HCT116 (cell line): ENCODE measurements at regions not wholly inside any gene's neighbourhood (a gene's known extent, or its start where the extent isn't known, plus 50 kb on each side); places are given as distances from the start of the nearest gene placed in this dataset.
A peak's percentile ranks its signal among the peaks of the same experiment; 100 is the strongest.

Source experiments
- ATAC-seq: fragments of 200-7000 bp; cut with Tn5 transposase; 2 replicates; pipeline ENCODE4 v1.9.1; 2020; ENCODE audit warnings: mild to moderate bottlenecking, moderate library complexity
- BruUV-seq: library from RNA; stranded (reverse); fragments of 400-500 nt; replicated peaks from 2 replicates; lab custom pipeline; 2021; lab: Mats Ljungman, UMichigan
- CTCF ChIA-PET: fragments of 300-600 bp; sonication (Branson Sonifier 250); formaldehyde crosslinking; loops from one replicate; lab custom pipeline; 2021; ENCODE audit warnings: antibody characterized with exemption; lab: Charles Lee
- POLR2A ChIA-PET: fragments of 300-600, 350-600 bp; sonication (Branson Sonifier 250); formaldehyde crosslinking; loops from one replicate; lab custom pipeline; 2021; ENCODE audit warnings: antibody characterized with exemption; lab: Charles Lee
- RAD21 ChIA-PET, 2 experiments: fragments of 300-600 bp; sonication (Branson Sonifier 250); formaldehyde crosslinking; loops; one replicate each; lab custom pipeline; 2023; ENCODE audit warnings: low total read pairs in 2 of 2; ENCODE audit not compliant: uncharacterized antibody in 2 of 2, unreplicated experiment in 2 of 2, low non-redundant PET in 1 of 2; lab: Charles Lee
- DNase-seq: peaks from one replicate; pipeline ENCODE4 v3.0.0-alpha.2; 2010; ENCODE audit warnings: low read depth, low spot score
- H2AFZ ChIP-seq: fragments of 200-600 bp; shearing (Covaris generic), sonication (generic); 2 replicates; pipeline ENCODE4 v1.6.1; 2017; ENCODE audit warnings: low read depth, mixed run types, mixed read lengths, antibody characterized with exemption, low read length; ENCODE audit not compliant: poor library complexity, severe bottlenecking
- H3K27ac ChIP-seq: 2 replicates; pipeline ENCODE4 v1.5.1; 2012; ENCODE audit warnings: low read depth, low read length
- H3K27me3 ChIP-seq: fragments of 200-600 bp; sonication (generic); 2 replicates; pipeline ENCODE4 v1.6.1; 2016; ENCODE audit warnings: mixed run types, low read length, mixed read lengths; ENCODE audit not compliant: insufficient read depth
- H3K36me3 ChIP-seq, 2 experiments: fragments of 200-500 bp in 1 of 2; fragments of 200-600 bp in 1 of 2; sonication (Bioruptor generic) in 1 of 2; sonication (generic) in 1 of 2; 2 replicates each; pipeline versions ENCODE4 v1.5.1 to v1.6.1; 2014 to 2016; ENCODE audit warnings: low read length in 2 of 2, inconsistent platforms in 1 of 2, mixed read lengths in 1 of 2, mixed run types in 1 of 2; ENCODE audit not compliant: insufficient read depth in 2 of 2, control insufficient read depth in 1 of 2
- H3K4me1 ChIP-seq, 2 experiments: fragments of 200-600 bp in 1 of 2; sonication (generic) in 1 of 2; 2 replicates each; pipeline versions ENCODE4 v1.5.1 to v1.6.1; 2012 to 2017; ENCODE audit warnings: low read length in 2 of 2, inconsistent platforms in 1 of 2, mild to moderate bottlenecking in 1 of 2, mixed read lengths in 1 of 2, mixed run types in 1 of 2, moderate library complexity in 1 of 2; ENCODE audit not compliant: insufficient read depth in 2 of 2, control insufficient read depth in 1 of 2
- H3K4me2 ChIP-seq: fragments of 200-600 bp; sonication (generic); 2 replicates; pipeline ENCODE4 v1.6.1; 2017; ENCODE audit warnings: mixed run types, low read length, mixed read lengths
- H3K4me3 ChIP-seq, 2 experiments: fragments of 200-600 bp in 1 of 2; sonication (generic) in 1 of 2; replicated peaks in 1 of 2; 2 replicates each; pipeline ENCODE4 v1.5.1; 2011 to 2016; ENCODE audit warnings: low read length in 2 of 2, control low read depth in 1 of 2, low read depth in 1 of 2, mild to moderate bottlenecking in 1 of 2, mixed read lengths in 1 of 2, mixed run types in 1 of 2
- H3K79me2 ChIP-seq: fragments of 200-600 bp; sonication (generic); 2 replicates; pipeline ENCODE4 v1.6.1; 2017; ENCODE audit warnings: mild to moderate bottlenecking, mixed run types, low read length, moderate library complexity, mixed read lengths; ENCODE audit not compliant: insufficient read depth
- H3K9ac ChIP-seq: fragments of 200-600 bp; sonication (generic); 2 replicates; pipeline ENCODE4 v1.6.1; 2016; ENCODE audit warnings: low read length, mixed read lengths
- H3K9me2 ChIP-seq: fragments of 200-600 bp; sonication (generic), shearing (Covaris generic); 2 replicates; pipeline ENCODE4 v1.6.1; 2017; ENCODE audit warnings: mixed run types, mild to moderate bottlenecking, moderate library complexity; ENCODE audit not compliant: insufficient read depth
- H3K9me3 ChIP-seq, 2 experiments: fragments of 200-500 bp in 1 of 2; fragments of 200-600 bp in 1 of 2; sonication (Bioruptor generic) in 1 of 2; sonication (generic) in 1 of 2; 2 replicates each; pipeline ENCODE4 v1.6.1; 2014 to 2017; ENCODE audit warnings: low read length in 2 of 2, mixed read lengths in 2 of 2, inconsistent platforms in 1 of 2, low read depth in 1 of 2, mild to moderate bottlenecking in 1 of 2, mixed run types in 1 of 2, moderate library complexity in 1 of 2; ENCODE audit not compliant: control insufficient read depth in 1 of 2, insufficient read depth in 1 of 2
- H4K20me1 ChIP-seq: fragments of 200-600 bp; sonication (generic), shearing (Covaris generic); 2 replicates; pipeline ENCODE4 v1.6.1; 2017; ENCODE audit warnings: mixed run types, mild to moderate bottlenecking, moderate library complexity; ENCODE audit not compliant: insufficient read depth
- JUND ChIP-seq: IDR thresholded peaks from 2 replicates; pipeline ENCODE4 v1.6.1; 2012
- REST ChIP-seq: IDR thresholded peaks from 2 replicates; pipeline ENCODE4 v1.6.1; 2012; ENCODE audit warnings: low read depth
- SIN3A ChIP-seq: IDR thresholded peaks from 2 replicates; pipeline ENCODE4 v1.6.1; 2012; ENCODE audit warnings: low read depth
- intact Hi-C: fragments of 100-400 bp; cut with micrococcal nuclease; formaldehyde crosslinking; loops from 2 replicates; pipeline ENCODE4 v1.10.0; 2022

- ATAC-seq: no peak
- H3K79me2 ChIP-seq: no peaks in the 10 kb centered on the region
These were observed 159.8 kb downstream of the RPAP3 start for GRCh38 chr12:47545938-47546609.

DNA sequence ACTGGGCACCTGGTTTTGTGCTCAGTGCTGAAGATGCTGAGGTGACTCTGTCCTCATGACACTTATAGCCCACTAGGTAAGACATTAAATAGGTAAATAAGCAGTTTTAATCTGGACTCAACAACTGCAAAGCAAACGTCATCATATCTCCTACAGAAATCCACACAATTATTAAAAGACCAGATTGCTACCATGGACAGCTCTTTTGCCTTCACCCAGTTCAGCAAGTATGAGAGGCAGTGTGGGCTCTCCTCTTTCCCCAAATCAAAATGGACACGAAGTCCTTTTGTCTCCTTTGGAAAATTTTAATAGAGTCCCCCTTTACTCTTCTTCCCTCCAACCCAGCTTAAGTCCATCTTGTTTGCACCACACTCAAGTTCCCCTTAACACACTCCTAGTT is 171.1 kb downstream of the RPAP3 start:
- Histone ChIP-seq H3K4me1 (no peaks in the 10 kb centered on the region), H3K36me3 (no peaks in the 10 kb centered on the region), H3K79me2 (no peaks in the 10 kb centered on the region), H4K20me1 (no peaks in the 10 kb centered on the region), H3K9me2 (no peaks in the 10 kb centered on the region), H3K9me3 (no peaks in the 10 kb centered on the region), H3K4me3 (no peak overlapping the region), H3K9ac (no peak overlapping the region), H2AFZ (no peak overlapping the region), H3K4me2 (no peak overlapping the region), H3K27me3 (0 out of 2 replicates have a peak, but pooled peaks cover 3% of the 10 kb centered on the region), H3K27ac (no peak overlapping the region)
- intact Hi-C loops: no loop called here
- BruUV-seq: no TSS peak
- ATAC-seq (no peak), DNase-seq (no peak)
- TF ChIP-seq JUND (no peak), REST (peak; percentile 78)
- ChIA-PET CTCF (no interaction called here), RAD21 (no interaction called here), POLR2A (no interaction called here)

More at GRCh38 chr12:47545938-47546609, 159.8 kb downstream of the RPAP3 start:
- Histone ChIP-seq H3K4me1 (no peaks in the 10 kb centered on the region), H3K4me2 (no peak overlapping the region), H2AFZ (no peak overlapping the region), H4K20me1 (no peaks in the 10 kb centered on the region), H3K4me3 (no peak overlapping the region)
- RAD21 ChIA-PET: no interaction called here
- TF ChIP-seq SIN3A: no peak
- TF ChIP-seq, all 23 proteins: peak for 0
- no peak overlapping the region for H3K9ac ChIP-seq
- CTCF ChIA-PET: interaction anchor here (0.8 to 1.5 kb wide), 5 partner anchors 15 to 293 kb away, joined by 3 to 20 read pairs (median 4); no protein-coding TSS in a partner anchor
- intact Hi-C loops: loop anchor here (2.0 to 5.0 kb wide), 4 partner anchors 21 to 514 kb away; no protein-coding TSS in a partner anchor
- DNase-seq: no peak
- BruUV-seq: no TSS peak
- no peaks in the 10 kb centered on the region for H3K36me3 ChIP-seq
- no peaks in the 10 kb centered on the region for H3K9me3 ChIP-seq
- H3K9me2 ChIP-seq: no peaks in the 10 kb centered on the region
- POLR2A ChIA-PET: interaction anchor here (1.2 kb wide), 1 partner anchor 138 kb away, joined by 3 read pairs; no protein-coding TSS in a partner anchor
- no peaks in the 10 kb centered on the region for H3K27me3 ChIP-seq
- no peak overlapping the region for H3K27ac ChIP-seq
